Renal cortical epithelial cell (primary cell): ENCODE measurements at regions not wholly inside any gene's neighbourhood (a gene's known extent, or its start where the extent isn't known, plus 50 kb on each side); places are given as distances from the start of the nearest gene placed in this dataset.
"Not testable (repeated sequence)": the region's sequence is repeated elsewhere in the genome, so short reads cannot be mapped to it uniquely, and the experiment has no call there.

ENCODE experiments used
- DNase-seq: peaks from one replicate; pipeline ENCODE4 v3.0.0-alpha.2; 2011; ENCODE audit warnings: low read depth

DNA sequence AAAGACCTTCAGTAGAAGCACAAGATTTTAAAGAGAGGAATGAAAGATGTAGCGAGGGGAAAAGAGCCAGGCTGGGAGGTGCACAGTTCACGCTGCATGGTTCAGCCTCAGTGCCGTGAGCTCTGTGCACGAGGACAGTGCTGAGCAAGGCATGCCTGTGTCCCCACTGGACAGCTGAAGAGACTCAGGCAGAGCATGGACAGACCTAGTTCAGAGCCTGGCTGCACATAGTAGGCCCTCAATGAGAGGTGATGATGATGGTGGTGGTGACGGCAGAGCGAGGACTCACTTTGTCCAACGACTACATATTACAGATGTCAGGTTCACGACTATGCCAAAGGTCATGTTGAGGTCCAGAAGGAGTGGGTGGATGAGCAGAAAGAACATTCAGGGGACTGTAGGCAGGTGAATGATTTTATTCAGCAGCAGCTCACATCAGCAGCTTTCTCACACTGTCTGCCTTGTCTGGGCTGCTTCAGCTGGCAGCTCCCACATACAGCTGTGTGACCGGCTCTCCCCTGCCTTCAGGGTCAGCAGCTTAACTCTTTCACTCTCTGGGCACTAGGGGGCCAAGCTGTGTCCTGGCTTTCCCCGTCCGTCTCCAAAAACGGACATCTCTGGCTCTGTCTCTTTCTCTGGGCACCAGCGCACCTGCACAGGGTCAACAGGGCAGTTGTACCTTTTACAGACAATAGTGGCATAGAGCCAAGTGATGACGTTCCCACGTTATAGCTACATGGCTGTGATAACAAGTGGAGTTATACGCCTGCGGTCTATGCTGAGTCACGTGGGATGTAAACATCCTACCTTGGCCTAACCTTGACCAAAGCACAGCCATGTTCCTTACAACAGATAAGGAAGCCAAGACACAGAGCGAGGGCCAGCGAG lies 83.4 kb upstream of the KCNK12 start:
- DNase-seq: peak; percentile 38

DNA sequence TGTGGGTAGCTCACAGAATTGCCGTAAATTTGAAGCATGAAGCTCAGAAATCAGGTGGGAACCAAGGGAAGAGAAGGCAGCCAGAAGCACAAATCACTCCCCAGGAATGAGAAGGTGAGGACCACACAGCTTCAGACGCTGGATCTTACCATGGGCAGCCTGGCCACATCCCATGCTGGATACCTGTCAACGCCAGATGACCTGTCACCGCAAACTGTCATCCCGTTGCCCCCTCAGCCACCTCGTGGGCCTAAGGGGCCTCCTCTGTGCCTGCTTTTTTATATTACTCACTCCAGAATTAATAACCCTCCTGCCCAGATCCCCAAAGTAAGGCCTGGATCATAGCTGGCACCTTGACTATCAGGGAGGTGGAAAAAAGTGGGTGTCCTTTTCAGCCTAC lies 82.3 kb upstream of the KCNK12 start:
- no peak for DNase-seq

DNA sequence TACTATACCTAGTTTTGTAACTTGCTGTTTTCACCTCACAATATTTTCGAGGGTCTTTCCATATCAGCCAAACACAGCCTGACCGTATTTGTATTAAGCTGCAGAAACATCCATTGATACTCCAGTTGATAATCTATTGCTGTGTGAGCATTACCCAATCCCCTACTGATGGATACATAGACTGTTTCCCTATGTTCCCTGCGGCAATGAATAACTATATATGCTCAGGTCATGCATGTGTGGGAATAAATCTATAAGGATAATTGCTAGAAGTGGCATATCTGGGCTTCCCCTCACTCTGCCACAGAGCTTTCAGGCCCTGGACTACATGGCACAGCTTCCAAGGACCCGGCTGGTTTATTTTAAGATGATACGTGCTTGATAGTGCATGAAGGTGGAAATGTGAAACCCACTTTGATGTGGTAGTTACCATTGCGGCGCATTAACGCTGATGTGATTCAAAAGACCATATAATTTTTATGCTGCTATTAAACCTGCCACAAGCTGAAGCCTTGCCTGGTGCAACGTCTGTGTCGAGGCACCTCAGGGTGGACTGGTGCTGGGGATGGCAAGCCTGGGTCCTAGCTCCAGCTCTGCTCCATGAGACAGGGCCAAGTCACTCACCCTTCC lies 81.4 kb upstream of the KCNK12 start:
- no peak for DNase-seq

DNA sequence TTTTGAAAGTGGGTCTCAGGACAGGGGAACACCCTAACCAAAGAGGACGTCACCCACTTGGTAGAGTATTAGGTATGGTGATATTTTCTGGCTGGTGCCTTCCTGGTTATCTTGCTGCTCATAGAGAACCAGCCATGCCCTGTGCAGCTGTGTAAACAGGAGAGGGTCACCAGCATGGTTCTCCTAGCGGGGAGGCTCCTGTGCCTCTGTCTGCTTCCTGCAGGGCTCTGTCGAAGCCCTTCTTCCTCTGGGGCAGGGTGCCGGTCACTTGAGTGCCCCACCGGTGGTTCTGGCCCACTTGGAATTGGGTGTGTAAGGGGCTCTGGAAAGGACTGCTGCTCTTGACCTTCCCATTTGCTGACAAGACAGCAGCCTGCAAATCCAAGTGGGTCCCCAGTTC lies 80.5 kb upstream of the KCNK12 start:
- no peak for DNase-seq

DNA sequence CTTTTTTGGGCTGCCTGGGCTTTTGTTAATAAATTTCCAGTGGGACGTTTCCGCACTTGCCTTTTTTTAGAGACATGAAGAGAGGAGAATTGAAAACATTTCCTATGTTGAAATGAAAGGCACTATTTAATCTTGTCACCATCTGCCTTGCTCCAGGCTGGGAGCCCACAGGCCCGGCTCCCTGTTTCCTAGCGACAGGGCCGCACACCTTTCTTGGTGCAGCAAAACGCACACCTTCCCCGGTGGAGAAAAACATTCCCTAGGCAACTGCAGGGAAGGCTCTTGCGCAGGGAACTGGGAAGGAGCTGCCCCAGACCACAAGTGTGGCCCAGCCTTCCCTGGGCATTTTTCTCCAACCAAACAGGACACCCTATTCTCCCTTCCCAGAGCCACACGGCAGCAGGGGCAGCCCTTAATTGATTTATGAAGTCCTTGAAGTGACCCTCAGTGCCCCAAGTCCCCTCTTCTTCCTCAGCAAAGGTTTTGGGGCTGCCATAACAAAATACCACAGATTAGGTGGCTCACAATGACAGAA lies 79.3 kb upstream of the KCNK12 start:
- no peak for DNase-seq

DNA sequence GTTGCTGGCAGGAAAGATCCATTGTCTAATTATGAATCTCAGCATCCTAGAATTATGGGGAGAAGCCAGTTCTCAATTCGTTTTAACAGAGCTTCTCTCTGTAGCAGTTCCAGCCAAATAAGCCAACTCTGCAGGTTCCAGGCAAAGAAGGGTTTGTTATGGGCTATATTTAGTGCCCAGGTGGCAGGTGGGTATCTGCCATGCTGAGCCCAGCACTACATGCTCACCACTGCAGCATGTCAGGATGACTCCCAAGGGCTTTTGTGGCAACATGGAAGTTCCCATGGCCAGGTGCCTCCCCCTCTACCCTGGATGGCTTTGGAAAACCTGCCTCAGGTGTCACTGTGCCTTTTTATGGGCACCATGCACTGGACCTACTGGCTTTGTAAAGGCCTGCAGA lies 74.5 kb upstream of the KCNK12 start:
- DNase-seq: no peak

DNA sequence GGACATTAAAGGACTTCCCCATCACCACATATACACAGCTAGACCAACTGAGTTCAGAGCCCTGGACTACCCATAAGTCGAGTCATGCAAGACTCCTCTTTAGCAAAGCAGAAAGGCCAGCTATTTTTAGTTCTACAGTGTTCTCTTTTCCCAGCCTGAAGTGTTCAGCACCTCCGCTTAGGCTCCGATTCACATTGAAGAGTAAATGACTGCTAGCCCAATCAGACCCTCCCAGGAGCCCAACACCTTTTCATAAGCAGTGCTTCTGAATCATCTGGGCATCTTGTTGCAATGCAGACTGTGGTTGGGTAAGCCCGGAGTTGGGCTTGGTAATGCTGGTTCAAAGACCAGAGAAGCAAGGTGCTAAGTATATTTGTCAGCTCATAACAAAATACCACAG lies 73.6 kb upstream of the KCNK12 start:
- no peak for DNase-seq

DNA sequence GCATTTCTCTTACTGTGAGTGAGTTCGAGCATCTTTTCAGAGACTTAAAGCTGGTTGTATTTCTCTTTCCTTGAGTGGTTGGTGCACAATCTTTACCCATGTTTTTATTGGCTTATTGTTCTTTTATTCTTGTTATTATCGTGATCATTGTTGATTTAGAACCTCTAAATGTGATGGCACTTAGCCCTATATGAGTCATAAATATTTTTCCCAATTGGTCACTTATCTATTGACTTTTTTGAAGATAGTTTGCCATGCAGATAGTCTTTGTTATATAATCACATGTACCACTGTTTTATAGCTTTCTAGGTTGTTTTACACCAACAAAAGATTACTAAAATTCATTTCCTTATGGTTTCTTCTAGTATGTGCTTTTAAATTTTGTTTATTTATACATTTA lies 70.6 kb upstream of the KCNK12 start:
- DNase-seq: no peak

DNA sequence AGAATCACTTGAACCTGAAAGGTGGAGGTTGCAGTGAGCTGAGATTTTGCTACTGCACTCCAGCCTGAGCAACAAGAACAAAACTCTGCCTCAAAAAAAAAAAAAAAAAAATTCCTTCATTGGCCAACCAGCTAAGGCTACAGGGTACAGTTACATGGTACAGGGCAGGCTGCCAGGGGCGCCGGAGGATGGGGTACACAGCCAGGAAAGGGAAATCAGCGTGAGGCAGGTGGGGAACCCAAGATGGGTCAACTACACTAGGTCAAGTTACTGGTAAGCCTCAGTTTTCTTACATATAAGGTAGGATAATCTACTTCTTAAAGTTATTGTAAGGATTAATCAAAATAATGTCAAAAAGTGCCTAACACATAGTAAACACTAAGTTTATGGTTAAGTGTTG lies 69.6 kb upstream of the KCNK12 start:
- no peak for DNase-seq

DNA sequence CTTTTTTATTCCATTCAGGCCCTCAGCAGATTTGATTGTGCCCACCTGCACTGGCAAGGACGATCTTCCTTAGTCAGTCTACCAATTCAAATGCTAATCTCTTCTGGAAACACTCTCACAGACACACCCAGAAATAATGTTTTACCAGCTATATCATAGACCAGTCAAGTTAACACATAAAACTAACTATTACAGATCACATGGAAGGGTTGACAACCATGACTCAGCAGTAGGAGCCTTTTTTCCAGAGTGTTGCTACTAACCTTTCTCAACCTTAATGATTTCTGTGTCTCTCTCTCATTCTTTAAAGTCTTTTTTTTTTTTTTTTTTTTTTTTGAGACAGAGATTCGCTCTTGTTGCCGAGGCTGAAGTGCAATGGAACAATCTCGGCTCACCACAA lies 68.7 kb upstream of the KCNK12 start:
- DNase-seq: peak; percentile 90

DNA sequence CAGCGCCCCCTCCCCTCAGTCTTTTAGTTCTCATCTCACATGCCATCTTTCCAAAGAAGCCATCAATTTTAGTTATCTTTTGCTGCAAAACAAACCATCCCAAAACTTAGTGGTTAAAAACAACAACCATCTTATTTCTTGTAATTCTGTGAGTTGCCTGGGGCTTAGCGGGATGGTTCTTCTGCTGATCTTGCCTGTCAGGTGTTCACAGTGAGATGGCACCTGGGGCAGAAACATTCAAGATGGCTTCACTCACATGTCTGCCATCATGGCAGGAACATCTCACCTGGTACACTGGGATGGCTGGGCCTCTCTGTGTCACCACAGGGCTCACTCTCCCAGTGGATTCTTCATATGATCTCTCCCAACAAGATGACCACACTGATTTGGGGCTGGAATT lies 67.6 kb upstream of the KCNK12 start:
- DNase-seq: no peak

DNA sequence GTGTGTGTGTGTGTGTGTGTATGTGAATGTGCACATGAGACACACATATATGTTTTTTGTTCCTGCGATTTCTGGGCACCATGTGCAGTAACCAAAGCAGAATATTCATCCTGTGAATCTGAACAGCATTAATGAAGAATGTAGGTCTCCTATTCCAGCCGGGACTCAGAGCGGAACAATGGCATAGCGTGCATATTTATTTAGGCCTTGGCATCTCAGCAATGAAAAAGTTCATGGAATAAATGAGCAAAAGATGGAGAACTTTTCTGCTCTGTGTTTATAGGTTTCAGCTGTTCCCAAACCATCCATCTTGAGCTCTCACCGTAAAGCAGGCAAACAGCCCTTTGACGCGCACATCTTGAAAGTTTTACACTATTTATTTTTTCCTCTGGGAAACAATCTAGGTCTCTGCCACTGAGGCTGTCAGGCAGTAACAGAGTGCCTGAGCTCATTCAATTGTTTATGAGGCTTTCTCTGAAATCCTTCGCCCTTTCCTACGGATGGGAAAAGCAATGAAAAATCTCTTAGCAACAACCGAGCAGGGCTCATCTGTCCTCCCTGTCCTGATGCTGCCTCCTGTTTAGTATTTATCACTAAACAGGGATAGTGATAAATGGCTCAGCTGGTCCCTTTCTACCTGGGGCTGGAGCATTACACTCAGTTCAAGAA lies 65.9 kb upstream of the KCNK12 start:
- DNase-seq: no peak

DNA sequence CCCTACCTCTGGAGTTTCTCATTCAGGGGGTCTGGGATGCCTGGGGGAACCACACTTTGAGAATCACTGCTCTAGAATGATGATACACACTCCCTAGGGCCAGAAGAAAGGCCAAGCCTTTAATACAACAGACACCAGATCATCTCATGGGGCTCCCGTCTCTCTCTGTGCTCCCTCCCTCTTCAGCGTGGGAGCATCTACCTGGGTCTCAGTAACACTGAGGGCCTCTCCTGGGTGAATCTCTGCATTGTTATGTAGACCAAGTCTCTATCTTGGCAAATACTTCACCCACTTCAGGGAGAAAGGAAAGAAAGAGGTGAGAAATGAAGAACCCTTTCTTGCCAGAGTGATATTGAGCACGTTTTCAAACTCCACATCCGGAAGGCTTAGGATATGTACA lies 65.4 kb upstream of the KCNK12 start:
- no peak for DNase-seq

DNA sequence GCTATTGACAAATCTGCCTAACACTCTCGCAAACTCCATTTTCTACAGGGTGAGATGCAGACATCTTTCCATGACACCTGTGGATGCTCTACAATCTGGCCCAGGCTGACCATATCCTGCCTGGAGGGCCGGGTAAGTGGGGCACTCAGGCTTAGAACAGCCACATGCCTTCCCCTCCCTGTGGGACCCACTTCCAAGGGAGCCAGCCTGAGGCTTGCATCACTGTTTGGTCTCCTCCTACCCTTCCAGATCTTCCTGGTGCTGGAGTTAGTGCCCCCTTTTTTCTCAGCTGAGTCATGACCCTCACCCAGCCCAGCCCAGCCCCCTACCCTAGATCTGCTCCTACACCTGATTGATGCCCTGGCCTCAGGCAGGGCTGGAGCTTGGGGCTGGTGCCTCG lies 62.0 kb upstream of the KCNK12 start:
- DNase-seq: no peak

DNA sequence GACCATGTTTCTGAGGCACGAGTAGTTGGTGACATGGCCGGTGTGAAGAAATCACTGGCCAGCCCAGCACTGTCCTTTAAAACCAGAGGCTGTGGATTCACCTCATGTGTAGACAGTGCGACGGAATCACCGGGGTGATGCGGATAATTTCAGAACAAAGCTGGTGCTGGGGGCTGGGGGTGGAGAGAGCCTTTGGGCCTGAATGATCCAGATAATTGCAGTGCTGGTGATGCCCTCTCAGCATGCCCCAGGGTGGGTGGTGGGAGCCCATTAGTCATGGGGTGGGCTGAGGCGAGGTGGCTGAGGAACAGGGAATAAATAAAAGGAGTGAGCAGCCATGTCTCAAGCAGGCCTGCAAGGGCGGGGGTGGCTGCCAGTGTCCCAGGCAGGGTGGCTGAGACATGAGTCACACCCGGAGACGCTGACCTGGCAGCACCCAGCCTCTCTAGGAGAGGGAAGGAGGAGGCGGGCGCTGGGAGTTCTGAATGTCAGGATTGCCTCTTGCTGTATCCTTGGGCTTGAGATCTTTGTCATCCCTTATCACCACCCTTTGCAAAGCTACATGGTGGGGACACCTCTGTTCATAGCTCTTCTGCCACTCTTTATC lies 61.1 kb upstream of the KCNK12 start:
- peak; percentile 78 for DNase-seq

DNA sequence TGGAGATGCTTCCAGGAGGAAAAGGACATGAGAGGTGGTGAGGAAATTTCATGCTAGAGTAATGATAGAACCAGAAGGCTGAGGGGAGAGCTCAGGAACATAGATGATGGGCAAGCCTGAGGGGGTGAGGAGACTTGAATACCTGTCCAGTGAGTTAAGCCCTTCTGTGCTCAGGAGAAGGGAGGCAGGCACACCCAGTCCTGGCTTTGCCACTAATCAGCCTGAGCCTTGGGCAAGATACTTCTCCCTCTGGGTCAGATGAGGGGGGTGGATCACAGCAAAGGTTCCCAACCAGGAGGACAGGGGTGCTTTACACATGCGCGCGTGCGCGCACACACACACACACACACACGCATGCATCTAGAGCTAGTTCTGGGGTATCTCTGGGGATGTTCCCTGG lies 60.5 kb upstream of the KCNK12 start:
- DNase-seq: no peak

DNA sequence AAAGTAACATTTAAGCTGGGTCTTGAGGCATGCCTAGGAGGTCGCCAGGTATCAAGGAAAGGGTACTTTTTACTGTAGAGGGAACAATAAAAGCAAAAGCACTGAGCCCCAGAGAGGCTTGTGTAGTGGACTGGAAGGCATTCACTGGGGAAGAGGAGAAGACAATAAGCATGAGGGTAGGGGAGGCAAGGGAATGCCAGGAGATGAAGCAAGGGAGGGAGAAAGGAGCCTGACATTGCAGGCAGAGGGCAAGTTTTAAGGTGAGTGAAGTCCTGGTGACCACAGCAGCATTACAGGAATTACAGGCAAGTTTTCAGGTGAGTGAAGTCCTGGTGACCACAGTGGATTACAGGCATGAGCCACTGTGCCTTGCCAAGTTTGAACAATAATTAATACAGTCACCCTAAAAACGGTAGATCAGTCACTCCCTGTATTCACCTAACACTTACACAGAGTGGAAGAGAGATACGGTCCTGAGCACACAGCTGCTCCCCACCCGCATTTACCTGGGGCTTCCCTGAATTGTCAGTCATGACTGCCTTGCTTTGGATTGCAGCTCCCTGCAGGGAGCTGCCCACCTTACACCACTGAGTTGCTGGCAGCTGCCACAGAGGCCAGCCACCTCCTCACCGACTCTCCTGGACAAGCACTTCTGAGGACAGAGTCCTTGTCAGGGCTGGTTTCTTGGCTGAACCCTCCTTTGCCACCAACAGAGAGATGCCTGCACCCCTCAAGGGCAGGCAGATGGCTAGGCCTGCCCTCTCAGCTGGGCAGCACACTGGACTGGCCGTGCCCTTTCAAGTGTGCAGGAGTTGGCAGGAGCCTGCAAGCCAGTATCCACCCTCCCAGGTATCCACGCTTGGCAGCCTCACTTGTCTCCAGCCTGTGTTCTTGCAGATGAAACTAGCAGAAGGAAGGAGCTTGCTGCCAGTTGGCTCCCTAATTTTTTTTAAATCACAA lies 59.0 kb upstream of the KCNK12 start:
- DNase-seq: peak; percentile 6

DNA sequence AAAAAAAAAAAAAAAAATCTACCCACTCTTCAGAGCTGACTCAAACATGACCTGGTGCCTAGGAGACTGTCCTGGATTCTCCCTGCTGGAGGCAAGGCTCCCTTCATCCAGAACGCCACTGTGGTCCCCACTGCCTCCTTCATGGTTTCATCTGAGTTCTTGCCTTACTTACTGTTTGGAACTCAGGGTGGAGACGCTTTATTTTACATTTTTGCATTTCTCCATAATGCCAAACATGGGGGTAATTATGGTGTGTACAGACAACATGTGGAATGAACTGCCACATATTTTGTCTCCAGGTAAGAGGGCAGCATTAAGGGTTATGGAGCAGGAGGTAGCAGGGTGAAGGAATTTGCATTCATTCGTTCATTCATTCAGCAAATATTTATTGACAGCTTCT lies 58.1 kb upstream of the KCNK12 start:
- no peak for DNase-seq

DNA sequence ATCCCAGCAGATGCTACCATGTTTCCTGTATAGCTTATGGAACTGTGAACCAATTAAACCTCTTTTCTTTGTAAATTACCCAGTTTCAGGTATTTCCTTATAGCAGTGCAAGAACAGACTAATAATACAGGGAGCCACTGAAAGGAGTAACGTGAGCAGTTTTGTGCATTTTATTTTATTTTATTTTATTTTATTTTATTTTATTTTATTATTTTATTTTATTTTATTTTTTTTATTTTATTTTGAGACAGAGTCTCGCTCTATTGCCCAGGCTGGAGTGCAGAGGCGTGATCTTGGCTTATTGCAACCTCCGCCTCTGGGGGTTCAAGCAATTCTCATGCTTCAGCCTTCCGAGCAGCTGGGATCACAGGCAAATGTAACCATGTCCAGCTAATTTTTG lies 55.9 kb upstream of the KCNK12 start:
- DNase-seq: no peak

DNA sequence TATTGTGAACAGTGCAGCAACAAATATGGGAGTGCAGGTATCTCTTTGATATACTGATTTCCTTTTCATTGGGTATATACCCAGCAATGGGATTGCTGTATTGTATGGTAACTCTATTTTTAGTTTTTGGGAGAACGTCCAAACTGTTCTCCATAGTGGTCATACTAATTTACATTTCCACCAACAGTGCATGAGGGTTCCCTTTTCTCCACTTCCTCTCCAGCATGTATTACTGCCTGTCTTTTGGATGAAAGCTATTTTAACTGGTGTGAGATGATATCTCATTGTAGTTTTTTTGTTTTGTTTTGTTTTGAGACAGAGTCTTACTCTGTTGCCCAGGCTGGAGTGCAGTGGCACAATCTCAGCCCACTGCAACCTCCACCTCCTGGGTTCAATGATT lies 52.4 kb upstream of the KCNK12 start:
- not testable (repeated sequence) for DNase-seq

DNA sequence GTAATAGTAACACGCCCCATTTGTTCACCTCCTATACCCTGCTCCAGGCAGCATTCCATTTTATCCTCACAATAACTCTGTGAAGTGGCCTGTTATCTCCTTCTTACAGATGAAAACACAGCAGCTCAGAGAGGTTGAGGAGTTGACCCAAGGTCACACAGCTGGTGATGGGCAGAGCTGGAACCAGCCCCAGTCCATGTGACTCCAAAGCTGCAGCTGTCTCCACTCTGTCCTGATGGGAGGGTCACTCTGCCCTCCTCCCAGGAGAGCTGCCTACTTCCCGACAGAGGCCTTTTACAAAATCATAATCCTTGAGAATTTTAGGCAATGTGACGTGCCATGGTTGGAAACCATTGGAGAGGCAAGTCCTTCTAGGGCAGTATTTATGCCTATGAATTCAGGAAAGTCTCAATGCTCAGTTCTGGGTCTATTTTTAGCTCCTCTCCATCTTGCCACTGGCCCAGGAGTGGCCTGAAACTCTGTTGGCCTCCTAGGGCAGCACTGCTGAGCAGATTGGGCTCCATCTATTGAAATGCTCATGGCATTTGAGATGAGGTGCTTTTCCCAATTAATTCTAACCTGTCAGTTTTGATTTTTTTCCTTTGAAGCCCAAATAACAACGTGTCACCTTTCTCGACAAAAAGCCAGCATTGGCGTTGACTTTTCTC lies 50.1 kb upstream of the KCNK12 start:
- DNase-seq: no peak
